ENCODE measurements at regions not wholly inside any gene's neighbourhood (a gene's known extent, or its start where the extent isn't known, plus 50 kb on each side); places are given as distances from the start of the nearest gene placed in this dataset.
A peak's percentile ranks its signal among the peaks of the same experiment; 100 is the strongest.

GRCh38 chr22:34960005-34960404 lies 106.0 kb upstream of the ISX start:
- no peak for DNase-seq (ENCODE audit: low read depth)
- in situ Hi-C loops (cut with HindIII; ENCODE audit: low pct_unique_long_range_greater_than_20kb, low sequenced_read_pairs): no loop called here

- in situ Hi-C loops (cut with HindIII; ENCODE audit: low pct_unique_long_range_greater_than_20kb, low sequenced_read_pairs): no loop called here
- DNase-seq (ENCODE audit: low read depth): peak; percentile 39
Observed at GRCh38 chr22:34966980-34967565, 98.9 kb upstream of the ISX start.

DNA sequence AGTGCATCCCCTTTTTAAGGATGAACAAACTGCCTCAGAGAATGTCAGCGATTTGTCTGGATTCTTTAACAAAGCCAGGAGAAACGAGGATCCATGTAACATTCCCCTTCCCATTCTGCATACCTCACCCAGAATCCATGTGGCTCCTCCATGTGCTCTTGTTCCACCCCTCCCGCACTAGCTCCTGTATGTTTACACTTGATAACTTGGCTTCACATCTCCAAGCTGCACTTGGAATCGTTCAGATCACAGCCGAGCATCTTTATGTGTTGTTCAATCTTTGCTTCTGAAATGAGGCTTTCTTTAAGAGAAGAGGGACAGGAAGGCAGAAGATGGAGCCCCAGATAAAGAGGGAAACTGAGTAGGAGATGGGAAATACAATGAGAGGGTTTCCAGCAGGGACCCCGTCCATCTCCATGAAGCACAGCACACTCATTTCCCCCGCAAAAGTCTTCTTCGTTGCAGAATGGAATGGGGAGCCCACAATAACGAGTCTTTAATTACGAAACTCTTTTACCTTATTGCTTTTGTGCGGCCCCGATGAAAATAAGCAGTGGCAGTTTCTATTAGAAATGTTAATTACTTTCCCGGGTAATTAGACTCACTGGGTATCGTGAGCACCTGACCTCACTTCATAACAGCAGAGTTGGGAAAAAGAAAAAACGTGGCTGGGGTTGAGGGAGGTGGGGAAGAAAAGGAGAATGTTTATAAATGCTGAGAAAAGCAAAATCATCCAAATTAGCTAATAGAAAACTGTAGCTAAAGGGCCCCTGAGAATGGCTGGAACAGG lies 96.8 kb upstream of the ISX start:
- in situ Hi-C loops (cut with HindIII; ENCODE audit: low pct_unique_long_range_greater_than_20kb, low sequenced_read_pairs): no loop called here
- DNase-seq (ENCODE audit: low read depth): no peak

DNA sequence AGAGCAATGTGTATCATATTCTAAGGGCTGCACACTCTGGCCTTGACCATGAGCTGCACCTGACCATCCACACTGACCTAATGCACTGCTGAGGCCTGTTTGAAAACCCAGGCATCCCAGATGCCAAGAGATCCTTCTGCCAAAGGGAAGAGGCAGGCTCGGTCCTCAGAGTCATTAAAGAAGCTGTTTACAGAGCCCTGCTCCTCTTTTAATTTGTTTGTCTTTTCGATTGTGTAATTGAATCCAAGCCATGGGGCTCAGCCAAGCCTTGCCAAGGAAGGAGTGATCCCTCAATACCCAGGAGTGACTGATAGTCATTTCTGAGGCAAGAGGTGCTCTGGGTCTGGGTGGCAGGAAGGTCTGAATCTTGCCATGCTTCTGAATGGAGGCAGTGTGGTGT lies 94.5 kb upstream of the ISX start:
- DNase-seq (ENCODE audit: low read depth): no peak
- in situ Hi-C loops (cut with HindIII; ENCODE audit: low pct_unique_long_range_greater_than_20kb, low sequenced_read_pairs): no loop called here

DNA sequence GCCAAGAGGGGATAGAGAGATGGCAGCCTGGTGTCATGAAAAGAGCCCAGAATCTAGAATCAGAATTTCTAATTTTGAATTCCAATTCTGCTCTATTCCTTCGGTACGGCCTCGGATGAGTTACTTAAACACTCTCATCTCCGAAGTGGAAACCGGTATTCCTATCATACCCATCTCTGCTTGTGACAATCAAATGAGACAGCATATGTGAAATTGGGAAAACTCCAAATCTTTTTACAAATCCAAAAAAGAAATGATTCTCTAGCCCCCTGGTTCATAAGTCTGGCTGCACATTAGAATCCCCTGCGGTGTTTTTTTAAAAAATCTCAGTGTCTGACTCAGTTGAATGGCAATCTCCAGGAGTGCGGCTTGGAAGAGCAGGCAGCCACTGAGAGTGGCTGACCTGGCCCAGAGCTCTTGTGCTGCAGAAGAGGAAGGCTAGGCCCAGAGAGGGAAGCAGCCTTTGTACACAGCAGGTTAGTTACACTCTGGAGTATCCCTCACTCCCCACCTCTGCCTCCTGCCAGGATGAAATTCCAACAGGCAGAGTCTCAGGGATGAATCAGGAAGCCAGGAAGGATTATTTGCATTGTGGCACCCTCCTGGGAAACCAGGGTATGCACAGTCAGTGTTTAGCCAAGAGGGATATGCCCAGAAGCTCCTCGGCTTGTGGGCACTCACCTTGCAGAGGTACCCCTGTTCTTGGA lies 93.6 kb upstream of the ISX start:
- no peak for DNase-seq (ENCODE audit: low read depth)
- in situ Hi-C loops (cut with HindIII; ENCODE audit: low pct_unique_long_range_greater_than_20kb, low sequenced_read_pairs): no loop called here

DNA sequence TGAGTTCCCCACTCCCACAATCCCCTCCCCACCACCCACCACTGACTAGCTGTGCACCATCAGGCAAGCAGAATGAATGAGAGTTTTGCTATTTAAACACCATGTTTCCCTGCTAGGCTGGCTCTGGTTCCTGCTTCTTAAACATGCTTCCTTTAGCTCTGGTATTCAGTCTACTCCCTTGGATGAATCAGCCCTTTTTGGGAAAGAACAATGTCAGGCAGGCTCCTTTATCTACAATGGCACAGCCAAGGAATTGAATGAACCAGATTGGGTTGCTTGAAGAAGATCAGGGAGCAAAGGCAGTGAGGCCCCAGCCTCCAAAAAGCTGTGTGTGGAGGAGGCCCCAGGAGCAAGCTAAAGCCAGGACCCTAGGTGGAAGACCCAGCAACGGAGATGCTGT lies 92.9 kb upstream of the ISX start:
- DNase-seq (ENCODE audit: low read depth): no peak

DNA sequence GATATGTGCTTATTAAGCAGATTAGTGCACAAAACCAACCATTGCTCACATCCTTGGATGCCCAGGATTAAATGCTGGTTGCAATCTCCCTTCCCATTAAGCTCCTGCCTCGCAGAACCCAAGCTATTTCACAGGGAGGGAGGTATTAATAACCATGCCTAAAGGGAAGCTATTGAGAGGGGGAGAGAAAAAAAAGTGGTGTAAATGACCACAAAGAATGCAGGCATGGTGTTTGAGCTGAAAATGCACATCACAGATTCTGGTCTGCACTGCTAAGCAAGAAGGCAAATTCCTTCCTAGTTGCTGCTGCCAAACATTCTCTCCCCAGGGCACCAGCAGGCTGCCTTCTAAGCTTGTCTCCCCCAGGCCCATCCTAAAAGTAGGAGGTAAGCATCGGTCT lies 92.0 kb upstream of the ISX start:
- no peak for DNase-seq (ENCODE audit: low read depth)
- in situ Hi-C loops (cut with HindIII; ENCODE audit: low pct_unique_long_range_greater_than_20kb, low sequenced_read_pairs): no loop called here

More for the DNA sequence above, 92.9 kb upstream of the ISX start:
- in situ Hi-C loops (cut with HindIII; ENCODE audit: low pct_unique_long_range_greater_than_20kb, low sequenced_read_pairs): no loop called here

DNA sequence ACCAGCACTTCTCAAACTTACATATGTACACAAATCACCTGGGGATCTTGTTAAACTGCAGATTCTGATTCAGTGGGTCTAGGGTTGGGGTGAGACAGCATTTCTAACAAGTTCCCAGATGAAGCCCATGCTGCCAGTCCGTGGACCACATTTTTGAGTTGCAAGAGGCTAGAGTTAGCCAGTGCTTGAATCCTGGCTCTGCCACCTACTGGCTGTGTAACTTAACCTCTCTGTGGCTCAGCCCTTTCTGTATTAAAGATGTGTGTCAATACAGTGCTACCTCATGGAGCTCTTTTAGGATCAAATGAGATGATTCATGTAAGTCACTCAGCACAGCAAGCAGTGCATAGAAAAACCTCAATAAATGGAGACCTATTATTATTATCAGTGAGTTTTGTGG lies 90.2 kb upstream of the ISX start:
- DNase-seq (ENCODE audit: low read depth): no peak
- in situ Hi-C loops (cut with HindIII; ENCODE audit: low pct_unique_long_range_greater_than_20kb, low sequenced_read_pairs): no loop called here

DNA sequence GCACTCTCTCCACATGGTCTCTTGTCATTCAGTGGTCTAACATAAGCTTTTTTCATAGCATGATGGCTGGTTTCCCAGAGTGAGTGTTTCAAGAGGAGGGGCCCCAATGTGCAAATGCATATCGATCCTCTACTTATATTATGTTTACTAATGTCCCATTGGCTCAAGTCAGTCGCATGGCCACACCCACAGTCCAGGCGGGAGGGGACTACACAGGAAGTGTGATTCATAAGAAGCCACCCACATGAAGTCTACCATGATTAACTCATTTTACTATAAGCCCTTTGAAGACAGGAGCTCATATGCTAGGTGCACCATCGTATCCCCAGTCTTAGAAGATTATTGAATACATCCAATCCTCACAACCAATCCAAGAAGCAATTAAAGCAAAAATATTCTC lies 89.5 kb upstream of the ISX start:
- no peak for DNase-seq (ENCODE audit: low read depth)
- in situ Hi-C loops (cut with HindIII; ENCODE audit: low pct_unique_long_range_greater_than_20kb, low sequenced_read_pairs): no loop called here

DNA sequence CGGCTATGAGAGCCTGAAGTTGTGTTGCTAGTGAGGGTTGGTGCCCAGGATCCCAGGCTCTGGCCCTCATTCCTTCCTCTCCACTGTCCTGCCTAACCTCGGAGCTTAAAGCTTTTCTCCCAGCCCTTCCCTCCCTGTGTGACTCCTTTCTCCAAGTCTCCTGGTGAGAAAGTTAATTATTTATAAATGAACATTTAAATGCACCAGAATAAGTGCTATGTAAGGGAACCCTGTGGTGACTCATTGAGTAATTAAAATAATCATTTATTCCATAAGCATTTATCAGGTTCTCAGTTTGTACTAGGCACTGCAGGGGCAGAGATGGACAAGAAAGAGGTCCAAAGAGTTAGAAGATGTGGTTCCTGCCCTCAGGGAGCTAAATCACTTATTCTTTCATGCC lies 89.1 kb upstream of the ISX start:
- DNase-seq (ENCODE audit: low read depth): peak; percentile 14
- in situ Hi-C loops (cut with HindIII; ENCODE audit: low pct_unique_long_range_greater_than_20kb, low sequenced_read_pairs): no loop called here

DNA sequence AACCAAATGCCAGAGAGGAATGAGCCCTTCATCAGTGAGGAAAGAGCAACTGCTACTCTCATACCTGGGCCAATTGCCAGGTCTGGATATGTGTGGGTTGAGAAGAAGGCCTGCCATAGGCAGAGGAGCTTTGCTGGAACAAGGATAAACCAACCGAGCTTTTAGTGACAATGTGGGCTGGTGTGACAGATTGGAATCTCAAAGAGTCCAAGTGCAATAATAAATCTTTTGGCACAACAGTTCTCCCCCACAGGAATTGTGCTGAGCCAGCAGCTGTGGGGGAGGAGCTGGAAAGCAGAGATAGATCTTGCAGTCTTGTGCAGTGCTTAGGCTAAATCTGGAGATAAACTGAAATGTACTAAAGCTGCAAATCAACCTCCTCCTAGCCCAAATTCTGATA lies 79.4 kb upstream of the ISX start:
- in situ Hi-C loops (cut with HindIII; ENCODE audit: low pct_unique_long_range_greater_than_20kb, low sequenced_read_pairs): no loop called here

GRCh38 chr22:34992672-34993071 lies 73.3 kb upstream of the ISX start:
- in situ Hi-C loops (cut with HindIII; ENCODE audit: low pct_unique_long_range_greater_than_20kb, low sequenced_read_pairs): no loop called here
- no peak for DNase-seq (ENCODE audit: low read depth)

More for the DNA sequence above, 79.4 kb upstream of the ISX start:
- DNase-seq (ENCODE audit: low read depth): no peak

- in situ Hi-C loops (cut with HindIII; ENCODE audit: low pct_unique_long_range_greater_than_20kb, low sequenced_read_pairs): no loop called here
- DNase-seq (ENCODE audit: low read depth): no peak
Observed at GRCh38 chr22:34993548-34993947, 72.4 kb upstream of the ISX start.

- in situ Hi-C loops (cut with HindIII; ENCODE audit: low pct_unique_long_range_greater_than_20kb, low sequenced_read_pairs): no loop called here
- DNase-seq (ENCODE audit: low read depth): no peak
Observed at GRCh38 chr22:34997633-34998299, 68.2 kb upstream of the ISX start.

GRCh38 chr22:34998921-34999320 lies 67.0 kb upstream of the ISX start:
- DNase-seq (ENCODE audit: low read depth): no peak
- in situ Hi-C loops (cut with HindIII; ENCODE audit: low pct_unique_long_range_greater_than_20kb, low sequenced_read_pairs): no loop called here

DNA sequence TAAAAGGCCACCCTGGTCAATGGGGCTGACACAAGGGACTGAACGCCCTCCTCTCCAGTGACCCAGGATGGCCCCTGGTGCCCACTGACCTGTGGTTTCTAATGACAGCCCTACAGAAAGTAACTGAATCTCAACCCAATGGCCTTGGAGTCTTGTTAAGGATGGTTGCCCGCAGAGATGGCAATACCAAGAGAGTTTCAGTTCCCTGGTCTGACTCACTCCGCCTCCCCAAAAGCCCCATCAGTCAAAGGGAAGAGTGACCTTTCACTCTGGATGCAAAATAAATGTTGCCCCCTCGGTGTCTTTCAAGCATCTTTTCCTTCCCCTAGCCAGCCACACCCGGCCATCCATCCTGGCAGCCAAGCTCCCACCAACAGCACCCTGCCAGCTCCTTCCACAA lies 57.7 kb upstream of the ISX start:
- in situ Hi-C loops (cut with HindIII; ENCODE audit: low pct_unique_long_range_greater_than_20kb, low sequenced_read_pairs): no loop called here
- DNase-seq (ENCODE audit: low read depth): no peak

DNA sequence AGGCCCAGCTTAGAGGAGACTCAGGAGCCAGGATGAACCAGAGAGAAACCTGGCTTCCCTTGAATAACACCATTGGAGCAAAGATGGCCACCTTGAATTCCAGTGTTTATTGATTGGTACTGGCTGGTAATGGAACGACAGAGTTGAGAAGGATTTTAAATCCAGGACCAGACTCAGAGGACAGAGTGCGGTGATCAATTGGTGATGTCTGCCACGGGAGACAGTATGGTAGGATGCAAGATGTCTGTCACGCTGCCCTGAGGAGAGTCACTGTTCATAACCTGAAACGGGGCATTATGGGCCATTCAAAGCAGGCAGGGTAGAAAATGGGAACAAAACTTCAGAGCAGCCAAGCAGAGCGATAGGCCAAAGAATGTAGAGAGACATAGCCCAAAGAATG lies 55.4 kb upstream of the ISX start:
- in situ Hi-C loops (cut with HindIII; ENCODE audit: low pct_unique_long_range_greater_than_20kb, low sequenced_read_pairs): no loop called here
- no peak for DNase-seq (ENCODE audit: low read depth)

- in situ Hi-C loops (cut with HindIII; ENCODE audit: low pct_unique_long_range_greater_than_20kb, low sequenced_read_pairs): no loop called here
- DNase-seq (ENCODE audit: low read depth): no peak
Observed at GRCh38 chr22:35014812-35015211, 51.1 kb upstream of the ISX start.

Data from Caki2 (cell line).